Right renal cortex interstitium (tissue), 3 donors: ENCODE measurements at regions not wholly inside any gene's neighbourhood (a gene's known extent, or its start where the extent isn't known, plus 50 kb on each side); places are given as distances from the start of the nearest gene placed in this dataset.
"Not testable (repeated sequence)": the region's sequence is repeated elsewhere in the genome, so short reads cannot be mapped to it uniquely, and the experiment has no call there.

Experiments
- DNase-seq, 3 donors: peaks; one replicate each; pipeline ENCODE4 v3.0.0-alpha.2; 2013; ENCODE audit warnings: low read depth in 3 of 3, low spot score in 2 of 3

- DNase-seq: no peak
Observed at GRCh38 chr3:164470471-164470870, 607.8 kb downstream of the SI start.

GRCh38 chr3:164468055-164468454 lies 610.2 kb downstream of the SI start:
- DNase-seq: no peak

- no peak for DNase-seq
Observed at GRCh38 chr3:164467007-164467406, 611.3 kb downstream of the SI start.

GRCh38 chr3:164465172-164465571 lies 613.1 kb downstream of the SI start:
- DNase-seq: no peak

- no peak for DNase-seq
Observed at GRCh38 chr3:164460851-164461250, 617.4 kb downstream of the SI start.

GRCh38 chr3:164459521-164460151 lies 618.7 kb downstream of the SI start:
- no peak for DNase-seq

GRCh38 chr3:164458986-164459385 lies 619.3 kb downstream of the SI start:
- DNase-seq: no peak

GRCh38 chr3:164453714-164454113 lies 624.6 kb downstream of the SI start:
- no peak for DNase-seq

GRCh38 chr3:164452707-164453106 lies 625.6 kb downstream of the SI start:
- DNase-seq: no peak

- no peak for DNase-seq
Observed at GRCh38 chr3:164451072-164451910, 627.0 kb downstream of the SI start.

- no peak for DNase-seq
Observed at GRCh38 chr3:164450276-164450905, 627.9 kb downstream of the SI start.

GRCh38 chr3:164419220-164419619 lies 659.1 kb downstream of the SI start:
- no peak for DNase-seq

- no peak for DNase-seq
Observed at GRCh38 chr3:164418414-164418813, 659.9 kb downstream of the SI start.

- no peak for DNase-seq
Observed at GRCh38 chr3:164417955-164418354, 660.3 kb downstream of the SI start.

GRCh38 chr3:164416491-164417222 lies 661.6 kb downstream of the SI start:
- no peak for DNase-seq

GRCh38 chr3:164408326-164408725 lies 670.0 kb downstream of the SI start:
- no peak for DNase-seq

- DNase-seq: no peak
Observed at GRCh38 chr3:164407111-164407510, 671.2 kb downstream of the SI start.

GRCh38 chr3:164406281-164406680 lies 672.0 kb downstream of the SI start:
- no peak for DNase-seq

- no peak for DNase-seq
Observed at GRCh38 chr3:164401923-164402322, 676.4 kb downstream of the SI start.

GRCh38 chr3:164401440-164401839 lies 676.9 kb downstream of the SI start:
- DNase-seq: not testable (repeated sequence)

- no peak for DNase-seq
Observed at GRCh38 chr3:164397462-164397861, 680.8 kb downstream of the SI start.
